IMR-90 (cell line): ENCODE measurements at regions not wholly inside any gene's neighbourhood (a gene's known extent, or its start where the extent isn't known, plus 50 kb on each side); places are given as distances from the start of the nearest gene placed in this dataset.

ENCODE experiments used
- ATAC-seq: fragments of 200-7000 bp; cut with Tn5 transposase; 2 replicates; pipeline ENCODE4 v1.9.1; 2020; ENCODE audit warnings: low read depth, mild to moderate bottlenecking, moderate library complexity
- BruUV-seq: library from RNA; stranded (reverse); fragments of 400-500 nt; replicated peaks from 2 replicates; lab custom pipeline; 2021; lab: Mats Ljungman, UMichigan
- CTCF ChIA-PET: fragments of 300-600 bp; formaldehyde crosslinking; extraction: SDS; loops from one replicate; lab custom pipeline; 2021; ENCODE audit warnings: antibody characterized with exemption; lab: Yijun Ruan, JAX
- POLR2A ChIA-PET: fragments of 300-600 bp; sonication (Branson Sonifier 250); formaldehyde crosslinking; loops from one replicate; lab custom pipeline; 2022; ENCODE audit warnings: antibody characterized with exemption; ENCODE audit not compliant: unreplicated experiment; lab: Charles Lee
- DNase-seq: peaks from one replicate; pipeline ENCODE4 v3.0.0; 2013
- H2AFZ ChIP-seq: replicated peaks from 2 replicates; pipeline ENCODE3; 2013; ENCODE audit warnings: low read length, mild to moderate bottlenecking; ENCODE audit not compliant: poor library complexity
- H2AK5ac ChIP-seq: 2 replicates; pipeline ENCODE4 v1.6.1; 2013; ENCODE audit warnings: low read depth, low read length, inconsistent platforms
- H2AK9ac ChIP-seq: replicated peaks from 2 replicates; pipeline ENCODE3; 2013; ENCODE audit warnings: mild to moderate bottlenecking, low read depth, low read length, moderate library complexity; ENCODE audit not compliant: poor library complexity
- H2BK120ac ChIP-seq: 2 replicates; pipeline ENCODE4 v1.6.1; 2013; ENCODE audit warnings: low read depth, low read length, inconsistent platforms
- H2BK15ac ChIP-seq: 3 replicates; pipeline ENCODE4 v1.6.1; 2013; ENCODE audit warnings: low read depth, low read length, inconsistent platforms
- H2BK20ac ChIP-seq: 2 replicates; pipeline ENCODE4 v1.6.1; 2013; ENCODE audit warnings: low read depth, mild to moderate bottlenecking, inconsistent platforms, low read length, moderate library complexity
- H2BK5ac ChIP-seq: 2 replicates; pipeline ENCODE4 v1.6.1; 2013; ENCODE audit warnings: mild to moderate bottlenecking, low read depth, low read length, inconsistent platforms; ENCODE audit not compliant: poor library complexity, severe bottlenecking
- H3K14ac ChIP-seq: replicated peaks from 2 replicates; pipeline ENCODE4 v1.6.1; 2013; ENCODE audit warnings: low read depth, low read length, inconsistent platforms
- H3K18ac ChIP-seq: 2 replicates; pipeline ENCODE4 v1.6.1; 2013; ENCODE audit warnings: low read depth, low read length, control low read depth
- H3K23ac ChIP-seq: 2 replicates; pipeline ENCODE4 v1.6.1; 2013; ENCODE audit warnings: low read depth, low read length, inconsistent platforms
- H3K27ac ChIP-seq: 2 replicates; pipeline ENCODE4 v1.5.1; 2013; ENCODE audit warnings: mild to moderate bottlenecking, control low read depth, low read length; ENCODE audit not compliant: insufficient read depth
- H3K27me3 ChIP-seq: 2 replicates; pipeline ENCODE4 v1.6.1; 2013; ENCODE audit warnings: low read length; ENCODE audit not compliant: control insufficient read depth, insufficient read depth
- H3K36me3 ChIP-seq: 2 replicates; pipeline ENCODE4 v1.6.1; 2013; ENCODE audit warnings: low read length, mixed read lengths; ENCODE audit not compliant: control insufficient read depth, insufficient read depth
- H3K4ac ChIP-seq: 2 replicates; pipeline ENCODE4 v1.6.1; 2013; ENCODE audit warnings: low read depth, low read length, inconsistent platforms
- H3K4me1 ChIP-seq: 2 replicates; pipeline ENCODE4 v1.6.1; 2013; ENCODE audit warnings: low read length, mixed read lengths; ENCODE audit not compliant: control insufficient read depth, insufficient read depth
- H3K4me2 ChIP-seq: 2 replicates; pipeline ENCODE4 v1.6.1; 2013; ENCODE audit warnings: low read depth, mild to moderate bottlenecking, control low read depth, low read length, moderate library complexity
- H3K4me3 ChIP-seq: 2 replicates; pipeline ENCODE4 v1.5.1; 2013; ENCODE audit warnings: low read depth, mild to moderate bottlenecking, control low read depth, low read length, moderate library complexity; ENCODE audit not compliant: insufficient read depth
- H3K56ac ChIP-seq: 2 replicates; pipeline ENCODE4 v1.6.1; 2013; ENCODE audit warnings: low read length, inconsistent platforms; ENCODE audit not compliant: insufficient read depth; ENCODE audit errors: extremely low read depth
- H3K79me1 ChIP-seq, 2 experiments: 2 replicates each; pipeline ENCODE4 v1.6.1; 2013; ENCODE audit warnings: low read length in 2 of 2, inconsistent platforms in 1 of 2, low read depth in 1 of 2
- H3K9ac ChIP-seq: 2 replicates; pipeline ENCODE4 v1.6.1; 2013; ENCODE audit warnings: low read depth, low read length, control low read depth
- H3K9me1 ChIP-seq: 2 replicates; pipeline ENCODE4 v1.6.1; 2013; ENCODE audit warnings: low read length, inconsistent platforms; ENCODE audit not compliant: insufficient read depth
- H3K9me3 ChIP-seq: 2 replicates; pipeline ENCODE4 v1.6.1; 2013; ENCODE audit warnings: low read length; ENCODE audit not compliant: control insufficient read depth, insufficient read depth
- H4K20me1 ChIP-seq: 2 replicates; pipeline ENCODE4 v1.6.1; 2013; ENCODE audit warnings: low read length, inconsistent platforms; ENCODE audit not compliant: insufficient read depth
- H4K5ac ChIP-seq: 2 replicates; pipeline ENCODE4 v1.6.1; 2013; ENCODE audit warnings: mild to moderate bottlenecking, low read depth, low read length, control low read depth
- H4K8ac ChIP-seq, 2 experiments: 2 replicates each; pipeline ENCODE4 v1.6.1; 2013; ENCODE audit warnings: low read depth in 2 of 2, low read length in 2 of 2, control low read depth in 1 of 2, inconsistent platforms in 1 of 2
- H4K91ac ChIP-seq: 2 replicates; pipeline ENCODE4 v1.6.1; 2013; ENCODE audit warnings: low read depth, low read length, inconsistent platforms; ENCODE audit not compliant: insufficient read depth
- BHLHE40 ChIP-seq: fragments of 150-350 bp; IDR thresholded peaks from 2 replicates; pipeline ENCODE4 v1.6.1; 2016; ENCODE audit warnings: mild to moderate bottlenecking, low read depth, low read length
- CEBPB ChIP-seq: IDR thresholded peaks from 2 replicates; pipeline ENCODE4 v1.6.1; 2012; ENCODE audit warnings: low read depth, low read length, improper control_type of control experiment
- CHD1 ChIP-seq: IDR thresholded peaks from 2 replicates; pipeline ENCODE4 v1.6.1; 2012; ENCODE audit warnings: low read depth, low read length, improper control_type of control experiment
- ELK1 ChIP-seq: fragments of 150-350 bp; IDR thresholded peaks from 2 replicates; pipeline ENCODE4 v1.6.1; 2016; ENCODE audit warnings: low read depth, mild to moderate bottlenecking, low read length, moderate library complexity, borderline replicate concordance
- FOS ChIP-seq: fragments of 150-350 bp; IDR thresholded peaks from 2 replicates; pipeline ENCODE4 v1.6.1; 2016; ENCODE audit warnings: low read depth, low read length
- MAZ ChIP-seq: IDR thresholded peaks from 2 replicates; pipeline ENCODE4 v1.6.1; 2012; ENCODE audit warnings: low read depth, mild to moderate bottlenecking, low read length, improper control_type of control experiment, moderate library complexity, borderline replicate concordance
- MXI1 ChIP-seq: IDR thresholded peaks from 2 replicates; pipeline ENCODE4 v1.6.1; 2012; ENCODE audit warnings: low read depth, mild to moderate bottlenecking, low read length, moderate library complexity, borderline replicate concordance
- POLR2A ChIP-seq: IDR thresholded peaks from 2 replicates; pipeline ENCODE4 v1.6.1; 2012; ENCODE audit warnings: mild to moderate bottlenecking, low read depth, low read length
- SMC3 ChIP-seq: fragments of 150-350 bp; IDR thresholded peaks from 2 replicates; pipeline ENCODE4 v1.6.1; 2016; ENCODE audit warnings: low read depth, mild to moderate bottlenecking, antibody characterized with exemption, low read length, moderate library complexity
- USF2 ChIP-seq: fragments of 150-350 bp; IDR thresholded peaks from 2 replicates; pipeline ENCODE4 v1.6.1; 2017; ENCODE audit warnings: mild to moderate bottlenecking, antibody characterized with exemption, low read length, low read depth
- WGBS, 2 experiments: methylation state at CpG; one replicate each; pipeline versions ENCODE4 v1.1.5 to v1.1.7; 2013; ENCODE audit warnings: missing lambda C conversion rate in 2 of 2; ENCODE audit not compliant: insufficient read length in 1 of 2; ENCODE audit errors: extremely low coverage in 2 of 2; 5-methylcytosine and 5-hydroxymethylcytosine counted together
- dilution Hi-C: fragments of 300-500 bp; cut with HindIII; formaldehyde crosslinking; loops from one replicate; pipeline ENCODE4 v1.14.3; 2018; ENCODE audit warnings: low sequenced_read_pairs; ENCODE audit not compliant: unreplicated experiment
- in situ Hi-C: fragments of 300-500 bp; cut with MboI; formaldehyde crosslinking; loops from 3 replicates; pipeline ENCODE4 v1.14.3; 2019; ENCODE audit warnings: low sequenced_read_pairs, inconsistent platforms, mixed read lengths
- intact Hi-C: fragments of 100-400 bp; cut with micrococcal nuclease; formaldehyde crosslinking; loops from 2 replicates; pipeline ENCODE4 v1.10.0; 2022

- H4K5ac ChIP-seq = no peak overlapping the region
- BruUV-seq = no TSS peak
- H3K9ac ChIP-seq = no peak overlapping the region
- no peak for TF ChIP-seq FOS
- no peak for TF ChIP-seq MXI1
- no peak for TF ChIP-seq SMC3
- TF ChIP-seq MAZ = no peak
- TF ChIP-seq POLR2A = no peak
- TF ChIP-seq ELK1 = no peak
- TF ChIP-seq CEBPB = no peak
- TF ChIP-seq USF2 = no peak
- TF ChIP-seq BHLHE40 = no peak
- no peak for TF ChIP-seq CHD1
- no peaks in the 10 kb centered on the region for H3K9me1 ChIP-seq
- intact Hi-C loops (no loop called here), in situ Hi-C loops (no loop called here), dilution Hi-C loops (no loop called here)
- WGBS, 2 experiments = no CpG with 5 or more reads among the region's 2 CpGs
- CTCF ChIA-PET = no interaction called here
- H3K23ac ChIP-seq = no peak overlapping the region
- H2AK9ac ChIP-seq = no peak overlapping the region
- no peak overlapping the region for H2AK5ac ChIP-seq
- no peak overlapping the region for H2BK15ac ChIP-seq
- ATAC-seq = no peak
- H3K27me3 ChIP-seq = no peaks in the 10 kb centered on the region
- H3K27ac ChIP-seq = no peak overlapping the region
- peaks cover 9% of the 10 kb centered on the region; the same call in 1 of the 2 replicates for H3K4me1 ChIP-seq
- no peak overlapping the region for H3K4me2 ChIP-seq
- no peak overlapping the region for H3K18ac ChIP-seq
- no peak for DNase-seq
- no peaks in the 10 kb centered on the region for H4K20me1 ChIP-seq
- no peak overlapping the region for H4K8ac ChIP-seq
- H3K56ac ChIP-seq = no peak overlapping the region
- POLR2A ChIA-PET = no interaction called here
- H3K4ac ChIP-seq = no peak overlapping the region
- no peak overlapping the region for H3K4me3 ChIP-seq
- H2AFZ ChIP-seq = no peak overlapping the region
- no peaks in the 10 kb centered on the region for H3K9me3 ChIP-seq
- no peak overlapping the region for H2BK20ac ChIP-seq
- no peak overlapping the region for H2BK5ac ChIP-seq
- H3K36me3 ChIP-seq = no peaks in the 10 kb centered on the region
- H3K79me1 ChIP-seq = no peaks in the 10 kb centered on the region
- H2BK120ac ChIP-seq = no peak overlapping the region
- no peak overlapping the region for H3K14ac ChIP-seq
- H4K91ac ChIP-seq = no peak overlapping the region
Measured at GRCh38 chr2:6077585-6077984, 385.4 kb downstream of the SOX11 start.
